Gastrocnemius medialis (tissue), 4 donors: ENCODE measurements at regions not wholly inside any gene's neighbourhood (a gene's known extent, or its start where the extent isn't known, plus 50 kb on each side); places are given as distances from the start of the nearest gene placed in this dataset.

Experiments
- POLR2A ChIP-seq, 2 donors: fragments of 450-650 bp; IDR thresholded peaks; one replicate each; pipeline ENCODE4 v1.6.1; 2017; ENCODE audit warnings: antibody characterized with exemption in 2 of 2, mild to moderate bottlenecking in 2 of 2, moderate library complexity in 2 of 2
- TF ChIP-seq, protein P1 (sequence below), 5 experiments: fragments of 450-650 bp in 3 of 5; fragments of 200-600 bp in 2 of 5; sonication (generic) in 2 of 5; IDR thresholded peaks in 4 of 5; conservative IDR thresholded peaks in 1 of 5; 1 replicate in 4 of 5; 2 replicates in 1 of 5; pipeline ENCODE4 v1.5.1; 2016 to 2019; ENCODE audit warnings: antibody characterized with exemption in 5 of 5, mild to moderate bottlenecking in 3 of 5, moderate library complexity in 3 of 5

DNA sequence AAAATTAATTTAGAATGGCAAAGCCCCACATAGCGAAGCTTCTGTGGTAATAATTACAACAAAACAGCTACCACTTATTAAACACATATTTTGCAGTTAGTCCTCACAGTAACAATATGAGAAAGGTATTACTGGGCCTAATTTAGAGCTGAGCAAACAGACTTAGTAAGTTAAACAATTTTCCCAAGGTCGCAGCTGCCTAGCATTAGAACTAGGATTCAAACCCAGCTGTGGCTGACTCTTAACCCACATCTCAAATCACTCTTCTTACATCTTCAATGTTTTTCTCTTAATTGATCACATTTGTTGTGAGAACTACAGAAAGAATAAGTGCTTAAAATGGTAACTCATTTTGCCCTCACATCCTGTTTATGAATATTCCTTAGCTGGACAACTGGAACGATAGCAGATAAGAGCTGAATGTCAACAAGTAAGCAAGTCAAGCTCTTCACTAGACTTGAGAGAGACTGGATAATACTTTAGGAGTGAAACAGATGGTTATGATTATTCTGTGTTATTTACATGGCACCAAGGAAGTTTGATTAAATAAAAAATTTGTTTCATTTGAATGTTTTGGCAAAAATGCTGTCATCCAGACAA, 59.4 kb upstream of the TMEM17 start:
- TF ChIP-seq, protein P1, sequence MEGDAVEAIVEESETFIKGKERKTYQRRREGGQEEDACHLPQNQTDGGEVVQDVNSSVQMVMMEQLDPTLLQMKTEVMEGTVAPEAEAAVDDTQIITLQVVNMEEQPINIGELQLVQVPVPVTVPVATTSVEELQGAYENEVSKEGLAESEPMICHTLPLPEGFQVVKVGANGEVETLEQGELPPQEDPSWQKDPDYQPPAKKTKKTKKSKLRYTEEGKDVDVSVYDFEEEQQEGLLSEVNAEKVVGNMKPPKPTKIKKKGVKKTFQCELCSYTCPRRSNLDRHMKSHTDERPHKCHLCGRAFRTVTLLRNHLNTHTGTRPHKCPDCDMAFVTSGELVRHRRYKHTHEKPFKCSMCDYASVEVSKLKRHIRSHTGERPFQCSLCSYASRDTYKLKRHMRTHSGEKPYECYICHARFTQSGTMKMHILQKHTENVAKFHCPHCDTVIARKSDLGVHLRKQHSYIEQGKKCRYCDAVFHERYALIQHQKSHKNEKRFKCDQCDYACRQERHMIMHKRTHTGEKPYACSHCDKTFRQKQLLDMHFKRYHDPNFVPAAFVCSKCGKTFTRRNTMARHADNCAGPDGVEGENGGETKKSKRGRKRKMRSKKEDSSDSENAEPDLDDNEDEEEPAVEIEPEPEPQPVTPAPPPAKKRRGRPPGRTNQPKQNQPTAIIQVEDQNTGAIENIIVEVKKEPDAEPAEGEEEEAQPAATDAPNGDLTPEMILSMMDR (IDR thresholded peaks at IDR 0.05 in 4 of 5, conservative IDR thresholded peaks at IDR 0.05 in 1 of 5), result no peak
- TF ChIP-seq POLR2A (IDR thresholded peaks at IDR 0.05), result no peak
